GM19395 (cell line): ENCODE measurements at regions not wholly inside any gene's neighbourhood (a gene's known extent, or its start where the extent isn't known, plus 50 kb on each side); places are given as distances from the start of the nearest gene placed in this dataset.

Source experiments
- ATAC-seq: cut with Tn5 transposase; IDR thresholded peaks from one replicate; pipeline ENCODE4 v1.9.1; 2021; ENCODE audit warnings: mild to moderate bottlenecking, moderate library complexity; ENCODE audit not compliant: unreplicated experiment

- ATAC-seq, result no peak
These were observed 213.6 kb upstream of the CDH5 start for GRCh38 chr16:66152823-66153393.

- ATAC-seq, result no peak
These were observed 214.3 kb upstream of the CDH5 start for GRCh38 chr16:66152181-66152580.

GRCh38 chr16:66150698-66151482 is 215.6 kb upstream of the CDH5 start:
- ATAC-seq, result no peak

- no peak for ATAC-seq
These were observed 219.2 kb upstream of the CDH5 start for GRCh38 chr16:66147291-66147690.

GRCh38 chr16:66146798-66147197 is 219.7 kb upstream of the CDH5 start:
- no peak for ATAC-seq

- no peak for ATAC-seq
These were observed 221.8 kb upstream of the CDH5 start for GRCh38 chr16:66144641-66145040.

- ATAC-seq, result no peak
These were observed 223.1 kb upstream of the CDH5 start for GRCh38 chr16:66143415-66143814.

GRCh38 chr16:66141885-66142284 is 224.6 kb upstream of the CDH5 start:
- no peak for ATAC-seq

- no peak for ATAC-seq
These were observed 228.6 kb upstream of the CDH5 start for GRCh38 chr16:66137853-66138252.

- no peak for ATAC-seq
These were observed 229.7 kb upstream of the CDH5 start for GRCh38 chr16:66136841-66137240.

- no peak for ATAC-seq
These were observed 230.7 kb upstream of the CDH5 start for GRCh38 chr16:66135838-66136237.

GRCh38 chr16:66135421-66135831 is 231.1 kb upstream of the CDH5 start:
- ATAC-seq, result no peak

- ATAC-seq, result no peak
These were observed 231.6 kb upstream of the CDH5 start for GRCh38 chr16:66134875-66135274.

- no peak for ATAC-seq
These were observed 232.7 kb upstream of the CDH5 start for GRCh38 chr16:66133643-66134338.

- ATAC-seq, result no peak
These were observed 234.6 kb upstream of the CDH5 start for GRCh38 chr16:66131895-66132294.

- ATAC-seq, result no peak
These were observed 235.2 kb upstream of the CDH5 start for GRCh38 chr16:66131156-66131807.

- ATAC-seq, result no peak
These were observed 236.1 kb upstream of the CDH5 start for GRCh38 chr16:66130296-66130905.

GRCh38 chr16:66129196-66129595 is 237.3 kb upstream of the CDH5 start:
- no peak for ATAC-seq

- no peak for ATAC-seq
These were observed 238.1 kb upstream of the CDH5 start for GRCh38 chr16:66128371-66128770.

- no peak for ATAC-seq
These were observed 238.8 kb upstream of the CDH5 start for GRCh38 chr16:66127459-66128370.
